ENCODE measurements at regions not wholly inside any gene's neighbourhood (a gene's known extent, or its start where the extent isn't known, plus 50 kb on each side); places are given as distances from the start of the nearest gene placed in this dataset.
"Not testable (repeated sequence)": the region's sequence is repeated elsewhere in the genome, so short reads cannot be mapped to it uniquely, and the experiment has no call there.

- not testable (repeated sequence) for H3K4me3 ChIP-seq (ENCODE audit: low read length); H3K36me3 ChIP-seq (ENCODE audit: insufficient read depth, low read length); H3K4me2 ChIP-seq (ENCODE audit: low read depth, low read length, poor library complexity, severe bottlenecking); H3K9ac ChIP-seq (ENCODE audit: low read length); H3K27ac ChIP-seq (ENCODE audit: low read length); H3K79me2 ChIP-seq (ENCODE audit: low read length); DNase-seq; H3K4me1 ChIP-seq (ENCODE audit: low read length); H3K9me2 ChIP-seq (replicated peaks; ENCODE audit: insufficient read depth, low read length); H2AFZ ChIP-seq (ENCODE audit: low read length); H3K9me3 ChIP-seq (ENCODE audit: low read length); H4K20me1 ChIP-seq (ENCODE audit: insufficient read depth, low read depth, low read length); H3K27me3 ChIP-seq (ENCODE audit: low read length)
Observed at GRCh38 chr1:146558032-146558431, 329.2 kb upstream of the NOTCH2NLA start.

GRCh38 chr1:146556405-146556804 is 327.6 kb upstream of the NOTCH2NLA start:
- not testable (repeated sequence) for H3K9ac ChIP-seq (ENCODE audit: low read length); H3K4me3 ChIP-seq (ENCODE audit: low read length); H3K9me2 ChIP-seq (replicated peaks; ENCODE audit: insufficient read depth, low read length); H4K20me1 ChIP-seq (ENCODE audit: insufficient read depth, low read depth, low read length); H3K9me3 ChIP-seq (ENCODE audit: low read length); DNase-seq; H3K4me1 ChIP-seq (ENCODE audit: low read length); H3K27ac ChIP-seq (ENCODE audit: low read length); H3K4me2 ChIP-seq (ENCODE audit: low read depth, low read length, poor library complexity, severe bottlenecking); H3K79me2 ChIP-seq (ENCODE audit: low read length); H2AFZ ChIP-seq (ENCODE audit: low read length); H3K27me3 ChIP-seq (ENCODE audit: low read length); H3K36me3 ChIP-seq (ENCODE audit: insufficient read depth, low read length)

- H3K79me2 ChIP-seq (ENCODE audit: low read length); H2AFZ ChIP-seq (ENCODE audit: low read length); H4K20me1 ChIP-seq (ENCODE audit: insufficient read depth, low read depth, low read length); H3K27ac ChIP-seq (ENCODE audit: low read length); H3K9me2 ChIP-seq (replicated peaks; ENCODE audit: insufficient read depth, low read length); H3K4me1 ChIP-seq (ENCODE audit: low read length); H3K9ac ChIP-seq (ENCODE audit: low read length); DNase-seq; H3K36me3 ChIP-seq (ENCODE audit: insufficient read depth, low read length); H3K9me3 ChIP-seq (ENCODE audit: low read length); H3K27me3 ChIP-seq (ENCODE audit: low read length); H3K4me3 ChIP-seq (ENCODE audit: low read length); H3K4me2 ChIP-seq (ENCODE audit: low read depth, low read length, poor library complexity, severe bottlenecking): not testable (repeated sequence)
Observed at GRCh38 chr1:146552414-146552813, 323.6 kb upstream of the NOTCH2NLA start.

DNA sequence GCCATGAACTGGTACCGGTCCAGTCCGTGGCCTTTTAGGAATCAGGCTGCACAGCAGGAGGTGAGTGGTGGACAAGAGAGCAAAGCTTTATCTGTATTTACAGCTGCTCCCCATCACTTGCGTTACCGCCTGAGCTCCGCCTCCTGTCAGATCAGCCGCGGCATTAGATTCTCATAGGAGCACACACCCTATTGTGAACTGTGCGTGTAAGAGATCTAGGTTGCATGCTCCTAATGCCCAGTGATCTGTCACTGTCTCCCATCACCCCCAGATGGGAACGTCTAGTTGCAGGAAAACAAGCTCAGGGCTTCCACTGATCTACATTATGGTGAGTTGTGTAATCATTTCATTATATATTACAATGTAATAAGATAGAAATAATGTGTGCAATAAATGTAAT is 319.9 kb upstream of the NOTCH2NLA start:
- H4K20me1 ChIP-seq (ENCODE audit: insufficient read depth, low read depth, low read length); H3K36me3 ChIP-seq (ENCODE audit: insufficient read depth, low read length); H3K9me3 ChIP-seq (ENCODE audit: low read length); H3K9me2 ChIP-seq (replicated peaks; ENCODE audit: insufficient read depth, low read length); H2AFZ ChIP-seq (ENCODE audit: low read length); H3K27ac ChIP-seq (ENCODE audit: low read length); H3K79me2 ChIP-seq (ENCODE audit: low read length); H3K9ac ChIP-seq (ENCODE audit: low read length); H3K4me2 ChIP-seq (ENCODE audit: low read depth, low read length, poor library complexity, severe bottlenecking); H3K4me3 ChIP-seq (ENCODE audit: low read length); H3K27me3 ChIP-seq (ENCODE audit: low read length); DNase-seq; H3K4me1 ChIP-seq (ENCODE audit: low read length): not testable (repeated sequence)

- H3K79me2 ChIP-seq (ENCODE audit: low read length); H2AFZ ChIP-seq (ENCODE audit: low read length); H3K36me3 ChIP-seq (ENCODE audit: insufficient read depth, low read length); H3K4me1 ChIP-seq (ENCODE audit: low read length); H3K9me3 ChIP-seq (ENCODE audit: low read length); DNase-seq; H3K4me2 ChIP-seq (ENCODE audit: low read depth, low read length, poor library complexity, severe bottlenecking); H3K9me2 ChIP-seq (replicated peaks; ENCODE audit: insufficient read depth, low read length); H3K27ac ChIP-seq (ENCODE audit: low read length); H3K27me3 ChIP-seq (ENCODE audit: low read length); H4K20me1 ChIP-seq (ENCODE audit: insufficient read depth, low read depth, low read length); H3K4me3 ChIP-seq (ENCODE audit: low read length); H3K9ac ChIP-seq (ENCODE audit: low read length): not testable (repeated sequence)
Observed at GRCh38 chr1:146546189-146546588, 317.4 kb upstream of the NOTCH2NLA start.

DNA sequence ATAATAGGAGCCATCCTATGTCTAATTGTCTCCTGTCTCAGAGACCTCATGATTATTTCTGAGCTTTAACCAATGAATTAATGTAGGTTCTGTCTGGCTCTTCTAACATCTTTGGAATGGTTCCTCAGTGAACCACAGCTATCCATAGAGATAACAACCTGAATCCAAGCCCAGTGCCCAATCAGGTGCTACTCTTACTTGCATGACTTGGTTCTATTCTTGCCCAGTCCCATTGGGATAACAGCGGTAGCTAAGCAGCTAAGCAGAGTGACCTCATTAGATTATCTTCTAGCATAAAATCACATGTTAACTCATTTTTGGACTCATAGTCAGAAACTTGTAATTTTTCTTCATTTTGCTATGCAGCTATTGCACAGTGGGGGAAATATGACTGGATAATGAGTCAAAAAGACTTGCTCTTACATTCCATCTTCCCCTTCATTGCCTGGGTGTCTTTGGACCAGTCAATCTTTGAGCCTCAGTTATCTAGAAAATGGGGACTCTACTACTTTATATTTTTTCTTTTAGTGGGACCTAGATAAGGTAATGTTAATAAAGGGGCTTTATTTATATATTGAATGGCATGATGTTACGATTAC is 309.1 kb upstream of the NOTCH2NLA start:
- H4K20me1 ChIP-seq (ENCODE audit: insufficient read depth, low read depth, low read length); DNase-seq; H3K9me2 ChIP-seq (replicated peaks; ENCODE audit: insufficient read depth, low read length); H3K9me3 ChIP-seq (ENCODE audit: low read length); H3K4me1 ChIP-seq (ENCODE audit: low read length); H3K36me3 ChIP-seq (ENCODE audit: insufficient read depth, low read length); H3K4me3 ChIP-seq (ENCODE audit: low read length); H3K4me2 ChIP-seq (ENCODE audit: low read depth, low read length, poor library complexity, severe bottlenecking); H3K9ac ChIP-seq (ENCODE audit: low read length); H2AFZ ChIP-seq (ENCODE audit: low read length); H3K79me2 ChIP-seq (ENCODE audit: low read length); H3K27ac ChIP-seq (ENCODE audit: low read length); H3K27me3 ChIP-seq (ENCODE audit: low read length): not testable (repeated sequence)

GRCh38 chr1:146536028-146536427 is 307.2 kb upstream of the NOTCH2NLA start:
- H3K9ac ChIP-seq (ENCODE audit: low read length); H3K4me1 ChIP-seq (ENCODE audit: low read length); H3K4me2 ChIP-seq (ENCODE audit: low read depth, low read length, poor library complexity, severe bottlenecking); H2AFZ ChIP-seq (ENCODE audit: low read length); H3K4me3 ChIP-seq (ENCODE audit: low read length); H3K27me3 ChIP-seq (ENCODE audit: low read length); H3K9me3 ChIP-seq (ENCODE audit: low read length); H3K27ac ChIP-seq (ENCODE audit: low read length); H3K36me3 ChIP-seq (ENCODE audit: insufficient read depth, low read length); H3K79me2 ChIP-seq (ENCODE audit: low read length); H3K9me2 ChIP-seq (replicated peaks; ENCODE audit: insufficient read depth, low read length); DNase-seq; H4K20me1 ChIP-seq (ENCODE audit: insufficient read depth, low read depth, low read length): not testable (repeated sequence)

DNA sequence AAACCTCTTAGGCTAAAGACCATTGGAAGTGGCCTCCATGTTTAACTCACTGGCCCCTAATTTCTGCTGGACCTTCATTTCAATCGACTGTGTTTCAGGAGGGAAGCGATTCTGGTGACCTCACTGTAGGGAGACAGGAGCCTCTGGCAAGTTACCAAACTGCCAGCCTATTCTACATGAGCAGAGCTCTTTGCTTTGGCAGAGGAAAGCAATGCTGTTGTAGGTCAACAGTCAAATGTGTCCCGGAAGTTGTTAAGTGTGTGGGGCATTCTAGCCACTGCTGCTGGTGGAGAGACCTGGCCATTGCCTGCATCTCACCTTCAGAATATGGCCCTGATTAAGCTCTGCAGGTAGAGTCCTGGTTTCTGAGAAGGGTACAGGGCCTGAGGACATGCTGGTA is 306.8 kb upstream of the NOTCH2NLA start:
- H2AFZ ChIP-seq (ENCODE audit: low read length); H3K79me2 ChIP-seq (ENCODE audit: low read length); H3K9me2 ChIP-seq (replicated peaks; ENCODE audit: insufficient read depth, low read length); H3K27ac ChIP-seq (ENCODE audit: low read length); H3K4me1 ChIP-seq (ENCODE audit: low read length); H3K27me3 ChIP-seq (ENCODE audit: low read length); H4K20me1 ChIP-seq (ENCODE audit: insufficient read depth, low read depth, low read length); H3K36me3 ChIP-seq (ENCODE audit: insufficient read depth, low read length); H3K9me3 ChIP-seq (ENCODE audit: low read length); H3K4me3 ChIP-seq (ENCODE audit: low read length); H3K9ac ChIP-seq (ENCODE audit: low read length); DNase-seq; H3K4me2 ChIP-seq (ENCODE audit: low read depth, low read length, poor library complexity, severe bottlenecking): not testable (repeated sequence)

DNA sequence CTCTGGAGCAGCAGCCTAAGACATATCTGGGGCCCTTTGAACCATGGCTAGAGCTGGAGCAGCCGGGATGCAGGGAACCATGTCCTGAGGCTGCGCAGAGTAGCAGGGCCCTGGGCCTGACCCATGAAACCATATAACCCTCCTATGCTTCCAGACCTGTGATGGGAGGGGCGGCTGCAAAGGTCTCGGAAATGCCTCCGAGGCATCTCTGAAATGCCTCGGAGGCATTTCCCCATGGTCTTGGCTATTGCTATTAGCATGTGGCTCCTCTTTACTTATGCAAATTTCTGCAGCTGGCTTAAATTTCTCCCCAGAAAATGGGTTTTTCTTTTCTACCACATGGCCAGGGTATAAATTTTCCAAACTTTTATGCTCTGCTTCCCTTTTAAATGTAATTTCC is 302.1 kb upstream of the NOTCH2NLA start:
- not testable (repeated sequence) for H3K27ac ChIP-seq (ENCODE audit: low read length); DNase-seq; H3K4me1 ChIP-seq (ENCODE audit: low read length); H3K4me3 ChIP-seq (ENCODE audit: low read length); H3K9me2 ChIP-seq (replicated peaks; ENCODE audit: insufficient read depth, low read length); H3K4me2 ChIP-seq (ENCODE audit: low read depth, low read length, poor library complexity, severe bottlenecking); H4K20me1 ChIP-seq (ENCODE audit: insufficient read depth, low read depth, low read length); H3K79me2 ChIP-seq (ENCODE audit: low read length); H3K36me3 ChIP-seq (ENCODE audit: insufficient read depth, low read length); H3K27me3 ChIP-seq (ENCODE audit: low read length); H2AFZ ChIP-seq (ENCODE audit: low read length); H3K9me3 ChIP-seq (ENCODE audit: low read length); H3K9ac ChIP-seq (ENCODE audit: low read length)
